Activated CD4-positive, alpha-beta memory T cell treated with anti-CD3 and anti-CD28 coated beads, Interleukin-2, amount 10 ng/mL, durations not matched to agents 7 days and 5 days (primary cell): ENCODE measurements at regions not wholly inside any gene's neighbourhood (a gene's known extent, or its start where the extent isn't known, plus 50 kb on each side); places are given as distances from the start of the nearest gene placed in this dataset.

Source experiments
- CTCF ChIA-PET: fragments of 350-600 bp; sonication (Branson Sonifier 250); formaldehyde crosslinking; loops from one replicate; lab custom pipeline; 2021; ENCODE audit warnings: antibody characterized with exemption, inconsistent platforms; lab: Charles Lee
- POLR2A ChIA-PET: fragments of 350-600 bp; sonication (Branson Sonifier 250); formaldehyde crosslinking; loops from one replicate; lab custom pipeline; 2021; ENCODE audit warnings: antibody characterized with exemption; lab: Charles Lee
- DNase-seq: peaks from one replicate; pipeline ENCODE4 v3.0.0-alpha.2; 2020
- H3K27ac Mint-ChIP-seq: one replicate; pipeline ENCODE4 v1.8.0; 2021; ENCODE audit warnings: mild to moderate bottlenecking, mixed read lengths
- H3K27me3 Mint-ChIP-seq: one replicate; pipeline ENCODE4 v1.8.0; 2021; ENCODE audit warnings: mixed read lengths
- H3K36me3 Mint-ChIP-seq: one replicate; pipeline ENCODE4 v1.8.0; 2021; ENCODE audit warnings: low read depth, mixed read lengths
- H3K4me1 Mint-ChIP-seq: one replicate; pipeline ENCODE4 v1.8.0; 2021; ENCODE audit warnings: mixed read lengths
- H3K4me3 Mint-ChIP-seq: one replicate; pipeline ENCODE4 v1.8.0; 2021; ENCODE audit warnings: mild to moderate bottlenecking, mixed read lengths
- H3K9me3 Mint-ChIP-seq: one replicate; pipeline ENCODE4 v1.8.0; 2021; ENCODE audit warnings: mixed read lengths

- H3K4me3 Mint-ChIP-seq: no peak overlapping the region
- POLR2A ChIA-PET: no interaction called here
- no peak for DNase-seq
- H3K36me3 Mint-ChIP-seq: no peaks in the 10 kb centered on the region
- H3K27ac Mint-ChIP-seq: no peak overlapping the region
- CTCF ChIA-PET: no interaction called here
- H3K9me3 Mint-ChIP-seq: peaks cover 2% of the 10 kb centered on the region
- H3K4me1 Mint-ChIP-seq: no peaks in the 10 kb centered on the region
- H3K27me3 Mint-ChIP-seq: no peaks in the 10 kb centered on the region
Measured at GRCh38 chr12:18926188-18926587, 188.3 kb downstream of the CAPZA3 start.

DNA sequence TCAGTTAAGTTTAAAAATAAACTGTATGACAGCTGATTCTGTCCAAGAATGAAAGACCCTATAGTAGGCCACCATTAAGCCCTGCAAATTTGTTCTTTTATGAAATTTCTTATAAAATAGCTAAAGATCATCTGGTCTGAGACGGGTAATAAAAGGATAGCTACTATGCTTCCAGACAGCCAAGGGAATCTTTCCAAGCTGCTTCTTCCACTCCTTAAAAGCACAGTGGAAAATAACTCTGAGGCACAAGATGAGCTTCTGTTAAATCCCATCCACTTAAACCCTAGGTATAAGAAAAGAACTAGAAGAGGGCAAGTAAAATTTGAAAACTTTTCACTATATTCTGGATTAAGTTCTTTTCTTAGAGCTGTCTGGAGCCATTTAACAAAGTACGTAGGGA lies 194.3 kb downstream of the CAPZA3 start:
- Mint-ChIP-seq H3K4me3 (no peak overlapping the region), H3K4me1 (no peaks in the 10 kb centered on the region), H3K9me3 (peaks cover 2% of the 10 kb centered on the region), H3K36me3 (no peaks in the 10 kb centered on the region), H3K27ac (no peak overlapping the region), H3K27me3 (no peaks in the 10 kb centered on the region)
- CTCF ChIA-PET: no interaction called here
- POLR2A ChIA-PET: no interaction called here
- DNase-seq: no peak

DNA sequence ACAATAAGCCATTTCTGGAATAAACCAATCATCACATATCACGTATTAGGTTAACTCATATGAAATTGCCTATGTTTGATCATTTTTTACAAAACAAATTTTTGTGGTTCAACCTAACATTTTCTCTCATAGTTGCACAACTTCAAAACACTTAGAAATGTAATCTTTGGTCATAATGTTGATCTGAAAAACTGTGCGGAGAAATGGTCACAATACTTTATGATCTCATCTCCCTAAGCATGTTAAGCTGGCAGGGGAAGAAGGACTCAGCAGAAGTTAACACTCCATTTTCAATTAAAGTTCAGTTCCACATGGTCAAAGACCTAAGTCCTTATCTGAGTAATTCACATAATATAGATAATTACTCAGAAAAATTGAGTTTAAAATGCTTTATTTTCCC lies 194.8 kb downstream of the CAPZA3 start:
- CTCF ChIA-PET: no interaction called here
- H3K36me3 Mint-ChIP-seq: no peaks in the 10 kb centered on the region
- no peak overlapping the region for H3K27ac Mint-ChIP-seq
- no peak for DNase-seq
- H3K9me3 Mint-ChIP-seq: peaks cover 2% of the 10 kb centered on the region
- H3K27me3 Mint-ChIP-seq: no peaks in the 10 kb centered on the region
- POLR2A ChIA-PET: no interaction called here
- no peak overlapping the region for H3K4me3 Mint-ChIP-seq
- H3K4me1 Mint-ChIP-seq: no peaks in the 10 kb centered on the region

DNA sequence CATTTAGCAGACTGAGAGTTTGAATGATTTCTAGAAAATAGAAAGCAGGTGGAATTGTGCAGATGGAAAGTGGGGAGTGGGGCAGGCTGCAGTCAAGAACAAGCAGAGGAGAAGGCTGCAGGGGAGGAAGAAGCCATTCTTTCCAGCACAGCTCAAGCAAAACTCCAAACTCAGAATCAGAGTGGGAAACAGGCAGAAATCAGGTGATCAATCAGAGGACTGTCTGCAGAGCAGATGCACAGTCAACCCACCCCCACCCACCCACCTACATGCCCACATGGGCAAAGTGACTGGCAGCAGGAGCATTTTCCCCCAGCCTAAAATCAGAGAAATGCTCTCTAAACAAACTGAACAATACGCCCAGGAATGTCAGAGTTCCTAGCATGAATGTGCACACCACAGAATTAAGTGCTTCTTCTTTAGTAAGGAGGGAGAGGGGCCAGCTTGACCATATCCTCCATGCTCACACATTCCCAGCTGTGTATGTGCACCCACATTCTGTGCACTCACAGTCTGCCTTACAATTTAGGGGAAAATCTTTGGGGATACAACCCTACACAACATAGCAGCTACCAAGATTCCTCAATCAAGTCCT lies 194.1 kb upstream of the PLEKHA5 start:
- CTCF ChIA-PET: no interaction called here
- no peaks in the 10 kb centered on the region for H3K4me1 Mint-ChIP-seq
- POLR2A ChIA-PET: no interaction called here
- no peaks in the 10 kb centered on the region for H3K27me3 Mint-ChIP-seq
- no peak for DNase-seq
- H3K9me3 Mint-ChIP-seq: no peaks in the 10 kb centered on the region
- H3K27ac Mint-ChIP-seq: no peak overlapping the region
- no peak overlapping the region for H3K4me3 Mint-ChIP-seq
- no peaks in the 10 kb centered on the region for H3K36me3 Mint-ChIP-seq

- H3K9me3 Mint-ChIP-seq: no peaks in the 10 kb centered on the region
- H3K4me3 Mint-ChIP-seq: no peak overlapping the region
- H3K27ac Mint-ChIP-seq: no peak overlapping the region
- no peaks in the 10 kb centered on the region for H3K27me3 Mint-ChIP-seq
- DNase-seq: no peak
- CTCF ChIA-PET: no interaction called here
- POLR2A ChIA-PET: no interaction called here
- no peaks in the 10 kb centered on the region for H3K4me1 Mint-ChIP-seq
- no peaks in the 10 kb centered on the region for H3K36me3 Mint-ChIP-seq
Measured at GRCh38 chr12:18939051-18939450, 190.5 kb upstream of the PLEKHA5 start.

DNA sequence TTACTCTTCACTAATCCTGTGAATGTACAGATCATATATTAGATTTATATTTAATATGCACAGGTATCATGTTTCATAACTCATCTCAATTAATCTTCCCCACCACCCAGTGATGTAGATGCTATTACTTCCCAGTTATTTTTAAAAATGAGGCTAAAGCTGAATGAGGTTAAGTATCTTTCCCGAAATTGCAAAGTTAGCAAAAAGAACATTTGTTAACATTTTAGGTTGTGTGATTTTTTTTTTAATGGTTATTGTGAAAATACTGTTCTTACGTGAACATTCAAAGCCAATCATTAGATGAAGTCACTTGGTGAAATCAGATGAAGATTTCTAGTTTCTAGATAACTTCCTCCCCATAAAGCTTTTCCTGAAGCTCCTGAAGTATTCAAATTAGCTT lies 186.9 kb upstream of the PLEKHA5 start:
- H3K4me3 Mint-ChIP-seq: no peak overlapping the region
- no peaks in the 10 kb centered on the region for H3K36me3 Mint-ChIP-seq
- CTCF ChIA-PET: no interaction called here
- H3K27ac Mint-ChIP-seq: no peak overlapping the region
- no peaks in the 10 kb centered on the region for H3K27me3 Mint-ChIP-seq
- POLR2A ChIA-PET: no interaction called here
- H3K9me3 Mint-ChIP-seq: no peaks in the 10 kb centered on the region
- H3K4me1 Mint-ChIP-seq: no peaks in the 10 kb centered on the region
- DNase-seq: no peak

DNA sequence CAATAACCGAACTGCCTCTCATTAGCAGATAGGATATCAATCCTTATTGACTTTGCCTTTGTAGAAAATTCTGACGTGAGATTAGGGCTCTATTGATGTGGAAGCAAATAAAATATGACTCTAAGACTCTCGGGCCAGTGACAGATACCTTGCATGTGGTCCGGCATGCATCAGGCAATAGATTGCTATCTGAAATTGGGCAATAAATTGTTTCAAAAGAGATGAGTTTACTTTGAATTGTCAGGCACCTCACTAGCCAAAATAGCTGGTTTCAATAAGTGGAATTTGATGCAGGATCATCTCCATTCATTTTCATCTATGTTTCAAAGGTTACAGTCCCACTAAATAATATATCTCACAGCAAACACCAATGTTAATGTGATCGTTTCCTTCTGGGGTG lies 186.3 kb upstream of the PLEKHA5 start:
- no peak for DNase-seq
- no peaks in the 10 kb centered on the region for H3K4me1 Mint-ChIP-seq
- no peak overlapping the region for H3K4me3 Mint-ChIP-seq
- CTCF ChIA-PET: no interaction called here
- H3K36me3 Mint-ChIP-seq: no peaks in the 10 kb centered on the region
- H3K27ac Mint-ChIP-seq: no peak overlapping the region
- H3K9me3 Mint-ChIP-seq: no peaks in the 10 kb centered on the region
- no peaks in the 10 kb centered on the region for H3K27me3 Mint-ChIP-seq
- POLR2A ChIA-PET: no interaction called here

DNA sequence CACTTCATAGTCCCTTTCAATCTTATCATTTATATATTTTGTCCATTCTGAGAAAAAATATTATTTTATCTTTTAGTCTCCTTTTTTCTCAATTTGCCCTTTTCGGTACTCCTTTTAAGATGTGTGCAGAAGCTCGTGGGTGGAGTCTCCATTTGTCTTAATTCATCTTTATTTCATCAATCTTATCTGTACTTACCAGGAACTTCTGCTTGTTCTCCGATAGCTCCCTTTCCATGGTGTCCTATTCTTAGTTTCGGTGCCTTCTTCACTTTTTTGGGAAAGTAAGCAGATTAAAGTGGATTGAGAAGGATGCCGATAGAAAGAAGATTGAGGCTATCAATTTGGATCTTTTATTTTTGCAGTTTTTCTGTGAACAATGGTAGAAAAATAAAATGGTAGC lies 183.4 kb upstream of the PLEKHA5 start:
- ChIA-PET POLR2A (no interaction called here), CTCF (no interaction called here)
- Mint-ChIP-seq H3K4me1 (no peaks in the 10 kb centered on the region), H3K36me3 (no peaks in the 10 kb centered on the region), H3K4me3 (no peak overlapping the region), H3K9me3 (no peaks in the 10 kb centered on the region), H3K27ac (no peak overlapping the region), H3K27me3 (no peaks in the 10 kb centered on the region)
- no peak for DNase-seq

- no peak overlapping the region for H3K27ac Mint-ChIP-seq
- POLR2A ChIA-PET: no interaction called here
- no peak for DNase-seq
- CTCF ChIA-PET: no interaction called here
- peaks cover 2% of the 10 kb centered on the region for H3K27me3 Mint-ChIP-seq
- H3K4me3 Mint-ChIP-seq: no peak overlapping the region
- no peaks in the 10 kb centered on the region for H3K4me1 Mint-ChIP-seq
- no peaks in the 10 kb centered on the region for H3K9me3 Mint-ChIP-seq
- no peaks in the 10 kb centered on the region for H3K36me3 Mint-ChIP-seq
Measured at GRCh38 chr12:18951218-18951617, 178.3 kb upstream of the PLEKHA5 start.

- ChIA-PET POLR2A (no interaction called here), CTCF (no interaction called here)
- H3K4me3 Mint-ChIP-seq: no peak overlapping the region
- H3K27me3 Mint-ChIP-seq: peaks cover 2% of the 10 kb centered on the region
- no peak for DNase-seq
- no peaks in the 10 kb centered on the region for H3K4me1 Mint-ChIP-seq
- no peak overlapping the region for H3K27ac Mint-ChIP-seq
- H3K36me3 Mint-ChIP-seq: no peaks in the 10 kb centered on the region
- no peaks in the 10 kb centered on the region for H3K9me3 Mint-ChIP-seq
Measured at GRCh38 chr12:18953505-18953904, 176.0 kb upstream of the PLEKHA5 start.

GRCh38 chr12:18955594-18955993 lies 173.9 kb upstream of the PLEKHA5 start:
- POLR2A ChIA-PET: no interaction called here
- Mint-ChIP-seq H3K9me3 (no peaks in the 10 kb centered on the region), H3K27ac (no peak overlapping the region), H3K27me3 (peaks cover 2% of the 10 kb centered on the region), H3K4me1 (no peaks in the 10 kb centered on the region), H3K4me3 (no peak overlapping the region), H3K36me3 (no peaks in the 10 kb centered on the region)
- no peak for DNase-seq
- CTCF ChIA-PET: interaction anchor here (0.6 kb wide), 1 partner anchor 37 kb away, joined by 3 read pairs; no protein-coding TSS in a partner anchor

DNA sequence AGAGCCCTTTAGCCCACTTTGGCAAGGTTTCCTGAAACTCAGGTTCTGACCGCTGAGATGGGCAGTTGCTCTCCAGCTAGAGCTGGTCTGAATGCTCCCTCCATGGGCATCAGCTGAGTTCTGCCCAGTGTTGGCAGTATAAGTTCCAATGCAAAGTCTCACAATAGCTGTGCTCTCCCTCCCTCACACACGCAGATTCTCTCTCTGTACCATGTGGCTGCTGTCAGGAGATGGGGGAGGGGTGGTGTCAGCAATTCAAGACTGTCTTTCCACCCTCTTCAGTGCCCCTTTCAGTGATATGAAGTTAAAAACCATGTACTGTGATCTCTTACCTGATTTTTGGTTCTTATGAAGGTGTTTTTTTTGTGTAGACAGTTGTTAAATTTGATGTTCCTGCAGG lies 164.3 kb upstream of the PLEKHA5 start:
- ChIA-PET POLR2A (no interaction called here), CTCF (no interaction called here)
- H3K27ac Mint-ChIP-seq: no peak overlapping the region
- peaks cover 4% of the 10 kb centered on the region for H3K27me3 Mint-ChIP-seq
- no peaks in the 10 kb centered on the region for H3K4me1 Mint-ChIP-seq
- no peaks in the 10 kb centered on the region for H3K36me3 Mint-ChIP-seq
- H3K4me3 Mint-ChIP-seq: no peak overlapping the region
- DNase-seq: no peak
- H3K9me3 Mint-ChIP-seq: no peaks in the 10 kb centered on the region

DNA sequence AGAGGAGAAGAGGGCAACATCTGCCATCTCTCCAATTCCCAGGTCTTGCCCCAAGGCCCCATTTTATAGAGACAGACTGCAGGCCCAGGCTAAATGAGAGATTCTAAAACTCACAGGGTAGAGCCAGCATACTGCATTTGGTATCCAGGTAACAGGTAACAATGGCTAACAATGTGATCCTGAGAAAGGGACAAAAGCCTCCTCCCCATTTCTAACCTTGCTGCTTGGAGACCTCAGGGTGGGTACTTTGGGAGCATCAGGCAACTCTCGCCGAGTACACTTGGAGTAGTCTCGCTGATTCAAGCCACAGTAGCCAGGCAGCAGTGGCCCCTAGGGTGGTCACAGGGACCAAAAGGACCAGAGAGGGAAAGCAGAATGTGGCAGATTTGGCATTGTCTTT lies 162.6 kb upstream of the PLEKHA5 start:
- Mint-ChIP-seq H3K9me3 (no peaks in the 10 kb centered on the region), H3K36me3 (no peaks in the 10 kb centered on the region), H3K27me3 (peaks cover 4% of the 10 kb centered on the region), H3K4me1 (no peaks in the 10 kb centered on the region), H3K27ac (no peak overlapping the region), H3K4me3 (no peak overlapping the region)
- no peak for DNase-seq
- ChIA-PET POLR2A (no interaction called here), CTCF (no interaction called here)

GRCh38 chr12:18967814-18968213 lies 161.7 kb upstream of the PLEKHA5 start:
- Mint-ChIP-seq H3K4me3 (no peak overlapping the region), H3K4me1 (no peaks in the 10 kb centered on the region), H3K27me3 (peaks cover 4% of the 10 kb centered on the region), H3K27ac (no peak overlapping the region), H3K9me3 (no peaks in the 10 kb centered on the region), H3K36me3 (no peaks in the 10 kb centered on the region)
- ChIA-PET CTCF (no interaction called here), POLR2A (no interaction called here)
- no peak for DNase-seq
